Liver (tissue), 8 donors: ENCODE measurements at regions not wholly inside any gene's neighbourhood (a gene's known extent, or its start where the extent isn't known, plus 50 kb on each side); places are given as distances from the start of the nearest gene placed in this dataset.

Source experiments
- DNase-seq: peaks from one replicate; pipeline ENCODE4 v3.0.0-alpha.2; 2017; ENCODE audit warnings: low spot score
- H3K27ac ChIP-seq, 2 donors: one replicate each; pipeline ENCODE4 v1.7.0; 2013; ENCODE audit warnings: inconsistent platforms in 2 of 2, low read length in 2 of 2, control low read depth in 1 of 2, low read depth in 1 of 2, mild to moderate bottlenecking in 1 of 2
- H3K27me3 ChIP-seq, 4 donors: one replicate each; pipeline versions ENCODE4 v1.6.1 to v1.7.0; 2013; ENCODE audit warnings: low read length in 3 of 4, inconsistent platforms in 1 of 4, mild to moderate bottlenecking in 1 of 4, moderate library complexity in 1 of 4; ENCODE audit not compliant: control insufficient read depth in 4 of 4, insufficient read depth in 4 of 4
- H3K36me3 ChIP-seq, 4 donors: one replicate each; pipeline versions ENCODE4 v1.6.1 to v1.7.0; 2013; ENCODE audit warnings: low read length in 3 of 4, mild to moderate bottlenecking in 3 of 4, low read depth in 1 of 4, moderate library complexity in 1 of 4; ENCODE audit not compliant: control insufficient read depth in 4 of 4, insufficient read depth in 3 of 4
- H3K4me1 ChIP-seq, 4 donors: one replicate each; pipeline versions ENCODE4 v1.6.1 to v1.7.0; 2013; ENCODE audit warnings: low read length in 3 of 4, mild to moderate bottlenecking in 3 of 4, moderate library complexity in 1 of 4; ENCODE audit not compliant: control insufficient read depth in 4 of 4, insufficient read depth in 4 of 4
- H3K4me3 ChIP-seq, 3 donors: one replicate each; pipeline versions ENCODE4 v1.6.1 to v1.7.0; 2013; ENCODE audit warnings: low read length in 3 of 3, control low read depth in 1 of 3, low read depth in 1 of 3, mild to moderate bottlenecking in 1 of 3
- H3K9ac ChIP-seq, 2 donors: one replicate each; pipeline ENCODE4 v1.7.0; 2013; ENCODE audit warnings: low read length in 2 of 2, mild to moderate bottlenecking in 2 of 2, moderate library complexity in 2 of 2, control low read depth in 1 of 2, low read depth in 1 of 2
- H3K9me3 ChIP-seq, 4 donors: one replicate each; pipeline versions ENCODE4 v1.6.1 to v1.7.0; 2013; ENCODE audit warnings: low read length in 3 of 4; ENCODE audit not compliant: control insufficient read depth in 4 of 4
- ATF3 ChIP-seq: IDR thresholded peaks from 2 replicates; pipeline ENCODE4 v1.6.1; 2016; ENCODE audit warnings: antibody characterized with exemption
- CTCF ChIP-seq: fragments of 150-350 bp; IDR thresholded peaks from 2 replicates; pipeline ENCODE4 v1.5.1; 2017; ENCODE audit warnings: improper control_type of control experiment, low read depth, low read length; ENCODE audit not compliant: missing input control
- EGR1 ChIP-seq, 2 donors: IDR thresholded peaks; 2 replicates each; pipeline ENCODE4 v1.6.1; 2016 to 2018; ENCODE audit warnings: antibody characterized with exemption in 2 of 2, low read depth in 2 of 2
- FOXA2 ChIP-seq: IDR thresholded peaks from 2 replicates; pipeline ENCODE4 v1.6.1; 2016; ENCODE audit warnings: antibody characterized with exemption
- GABPA ChIP-seq, 2 donors: IDR thresholded peaks in 1 of 2; conservative IDR thresholded peaks in 1 of 2; 2 replicates each; pipeline ENCODE4 v1.6.1; 2016; ENCODE audit warnings: antibody characterized with exemption in 2 of 2, mild to moderate bottlenecking in 1 of 2, moderate library complexity in 1 of 2
- HNF4G ChIP-seq: IDR thresholded peaks from 2 replicates; pipeline ENCODE4 v1.6.1; 2016; ENCODE audit warnings: antibody characterized with exemption
- JUND ChIP-seq, 2 donors: IDR thresholded peaks; 2 replicates each; pipeline ENCODE4 v1.6.1; 2016; ENCODE audit warnings: antibody characterized with exemption in 2 of 2
- MAX ChIP-seq: IDR thresholded peaks from 2 replicates; pipeline ENCODE4 v1.6.1; 2016; ENCODE audit warnings: antibody characterized with exemption
- NR2F2 ChIP-seq: IDR thresholded peaks from 2 replicates; pipeline ENCODE4 v1.6.1; 2016; ENCODE audit warnings: antibody characterized with exemption
- RAD21 ChIP-seq, 2 donors: IDR thresholded peaks; 2 replicates each; pipeline ENCODE4 v1.6.1; 2016; ENCODE audit warnings: antibody characterized with exemption in 2 of 2, mild to moderate bottlenecking in 2 of 2
- REST ChIP-seq: IDR thresholded peaks from 2 replicates; pipeline ENCODE4 v1.6.1; 2016; ENCODE audit warnings: antibody characterized with exemption, mild to moderate bottlenecking
- SP1 ChIP-seq: IDR thresholded peaks from 2 replicates; pipeline ENCODE4 v1.6.1; 2018; ENCODE audit warnings: antibody characterized with exemption, mild to moderate bottlenecking
- TAF1 ChIP-seq: conservative IDR thresholded peaks from 2 replicates; pipeline ENCODE4 v1.6.1; 2016; ENCODE audit warnings: antibody characterized with exemption, mild to moderate bottlenecking
- YY1 ChIP-seq: IDR thresholded peaks from 2 replicates; pipeline ENCODE4 v1.6.1; 2016; ENCODE audit warnings: antibody characterized with exemption, mild to moderate bottlenecking
- ZBTB33 ChIP-seq: IDR thresholded peaks from 2 replicates; pipeline ENCODE4 v1.6.1; 2016; ENCODE audit warnings: antibody characterized with exemption
- WGBS: extraction: QIAGEN DNeasy Blood & Tissue Kit; methylation state at CpG from one replicate; pipeline ENCODE4 v1.1.7; 2013; 5-methylcytosine and 5-hydroxymethylcytosine counted together
- donor health status: healthy.
- donor health status: healthy.
- donor health status: healthy.
- donor health status: healthy.
- donor health status: healthy.

GRCh38 chr18:78797499-78797898 is 182.1 kb upstream of the SALL3 start:
- Histone ChIP-seq H3K9ac (no peak overlapping the region), H3K9me3 (no peaks in the 10 kb centered on the region), H3K27ac (no peak overlapping the region), H3K36me3 (no peaks in the 10 kb centered on the region), H3K4me1 (no peaks in the 10 kb centered on the region), H3K4me3 (no peak overlapping the region), H3K27me3 (no peaks in the 10 kb centered on the region)
- TF ChIP-seq CTCF: no peak
- no peak for TF ChIP-seq HNF4G
- TF ChIP-seq YY1: no peak
- no peak for TF ChIP-seq SP1
- TF ChIP-seq RAD21 (IDR thresholded peaks at IDR 0.05): no peak
- TF ChIP-seq ATF3: no peak
- TF ChIP-seq ZBTB33: no peak
- TF ChIP-seq GABPA (IDR thresholded peaks at IDR 0.05 in 1 of 2, conservative IDR thresholded peaks at IDR 0.05 in 1 of 2): no peak
- no peak for TF ChIP-seq NR2F2
- no peak for TF ChIP-seq EGR1 (IDR thresholded peaks at IDR 0.05; ENCODE audit: low read depth in 2 of 2)
- no peak for TF ChIP-seq JUND (IDR thresholded peaks at IDR 0.05)
- TF ChIP-seq REST: no peak
- TF ChIP-seq MAX: no peak
- WGBS: 88% methylated on average over 11 of the region's 11 CpGs
- DNase-seq: no peak

- WGBS: 84% methylated on average over 29 of the region's 29 CpGs
- no peak overlapping the region for H3K4me3 ChIP-seq
- no peaks in the 10 kb centered on the region for H3K9me3 ChIP-seq
- H3K4me1 ChIP-seq: no peaks in the 10 kb centered on the region
- no peak overlapping the region for H3K9ac ChIP-seq
- no peak overlapping the region for H3K27ac ChIP-seq
- no peaks in the 10 kb centered on the region for H3K27me3 ChIP-seq
- no peak for DNase-seq
- H3K36me3 ChIP-seq: no peaks in the 10 kb centered on the region
- TF ChIP-seq CTCF (no peak), ZBTB33 (no peak), EGR1 (IDR thresholded peaks at IDR 0.05; ENCODE audit: low read depth in 2 of 2) (no peak), GABPA (IDR thresholded peaks at IDR 0.05 in 1 of 2, conservative IDR thresholded peaks at IDR 0.05 in 1 of 2) (no peak), FOXA2 (no peak), YY1 (no peak), TAF1 (no peak), ATF3 (no peak), SP1 (no peak)
These were observed 181.0 kb upstream of the SALL3 start for GRCh38 chr18:78798402-78799175.
